Neural crest cell (in vitro differentiated cells): ENCODE measurements at regions not wholly inside any gene's neighbourhood (a gene's known extent, or its start where the extent isn't known, plus 50 kb on each side); places are given as distances from the start of the nearest gene placed in this dataset.

Source experiments
- DNase-seq: peaks from one replicate; pipeline ENCODE4 v3.0.0; 2021; ENCODE audit warnings: low read depth, mixed read lengths, low spot score
- H3K27ac Mint-ChIP-seq: one replicate; pipeline ENCODE4 v1.8.0; 2021; ENCODE audit warnings: mild to moderate bottlenecking, mixed read lengths; ENCODE audit not compliant: unreplicated experiment
- H3K27me3 Mint-ChIP-seq: 2 replicates; pipeline ENCODE4 v1.8.0; 2021; ENCODE audit warnings: low read depth, mild to moderate bottlenecking, mixed read lengths
- H3K36me3 Mint-ChIP-seq: 2 replicates; pipeline ENCODE4 v1.8.0; 2021; ENCODE audit warnings: low read depth, mild to moderate bottlenecking, mixed read lengths
- H3K4me1 Mint-ChIP-seq: 2 replicates; pipeline ENCODE4 v1.8.0; 2021; ENCODE audit warnings: mixed read lengths
- H3K4me3 Mint-ChIP-seq: one replicate; pipeline ENCODE4 v1.8.0; 2021; ENCODE audit warnings: mild to moderate bottlenecking, mixed read lengths
- H3K9me3 Mint-ChIP-seq: 2 replicates; pipeline ENCODE4 v1.8.0; 2021; ENCODE audit warnings: mixed read lengths
- CTCF ChIP-seq: fragments of 200-600 bp; sonication (generic); conservative IDR thresholded peaks from 2 replicates; pipeline ENCODE4 v1.5.0; 2021; ENCODE audit warnings: antibody characterized with exemption, mild to moderate bottlenecking

- peaks cover 9% of the 10 kb centered on the region for H3K9me3 Mint-ChIP-seq
- no peak overlapping the region for H3K4me3 Mint-ChIP-seq
Observed at GRCh38 chr1:222068101-222068500, 326.2 kb upstream of the DUSP10 start.

GRCh38 chr1:222066539-222066938, 324.6 kb upstream of the DUSP10 start:
- Mint-ChIP-seq H3K9me3 (peaks cover 9% of the 10 kb centered on the region), H3K27ac (no peak overlapping the region), H3K36me3 (peaks cover 3% of the 10 kb centered on the region), H3K4me1 (no peaks in the 10 kb centered on the region), H3K27me3 (no peaks in the 10 kb centered on the region), H3K4me3 (no peak overlapping the region)
- no peak for DNase-seq
- TF ChIP-seq CTCF = no peak

More at GRCh38 chr1:222068101-222068500, 326.2 kb upstream of the DUSP10 start:
- Mint-ChIP-seq H3K36me3 (peaks cover 3% of the 10 kb centered on the region), H3K27ac (no peak overlapping the region), H3K27me3 (no peaks in the 10 kb centered on the region), H3K4me1 (no peaks in the 10 kb centered on the region)
- no peak for TF ChIP-seq CTCF
- DNase-seq = no peak

- DNase-seq = no peak
- Mint-ChIP-seq H3K9me3 (peaks cover 9% of the 10 kb centered on the region), H3K4me1 (no peaks in the 10 kb centered on the region), H3K27me3 (no peaks in the 10 kb centered on the region), H3K36me3 (peaks cover 3% of the 10 kb centered on the region), H3K27ac (no peak overlapping the region), H3K4me3 (no peak overlapping the region)
- no peak for TF ChIP-seq CTCF
Observed at GRCh38 chr1:222065234-222065633, 323.3 kb upstream of the DUSP10 start.

GRCh38 chr1:222064388-222065211, 322.7 kb upstream of the DUSP10 start:
- DNase-seq = no peak
- Mint-ChIP-seq H3K9me3 (peaks cover 9% of the 10 kb centered on the region), H3K4me3 (no peak overlapping the region), H3K4me1 (no peaks in the 10 kb centered on the region), H3K27ac (no peak overlapping the region), H3K36me3 (peaks cover 3% of the 10 kb centered on the region), H3K27me3 (no peaks in the 10 kb centered on the region)
- no peak for TF ChIP-seq CTCF

- no peak overlapping the region for H3K4me3 Mint-ChIP-seq
- H3K4me1 Mint-ChIP-seq = no peaks in the 10 kb centered on the region
- H3K27me3 Mint-ChIP-seq = no peaks in the 10 kb centered on the region
- TF ChIP-seq CTCF = no peak
- no peak overlapping the region for H3K27ac Mint-ChIP-seq
- peaks cover 3% of the 10 kb centered on the region for H3K36me3 Mint-ChIP-seq
- no peak for DNase-seq
- H3K9me3 Mint-ChIP-seq = peaks cover 9% of the 10 kb centered on the region
Observed at GRCh38 chr1:222062640-222063039, 320.8 kb upstream of the DUSP10 start.
